PFSK-1 (cell line): ENCODE measurements at regions not wholly inside any gene's neighbourhood (a gene's known extent, or its start where the extent isn't known, plus 50 kb on each side); places are given as distances from the start of the nearest gene placed in this dataset.

Source experiments
- FOXP2 ChIP-seq: optimal IDR thresholded peaks from 2 replicates; pipeline ENCODE3; 2011; ENCODE audit warnings: borderline replicate concordance, control low read depth, inconsistent platforms; ENCODE audit not compliant: insufficient read depth; ENCODE audit errors: extremely low read length, extremely low read depth
- POLR2AphosphoS5 ChIP-seq: IDR thresholded peaks from 2 replicates; pipeline ENCODE4 v1.6.1; 2012; ENCODE audit warnings: low read depth, mild to moderate bottlenecking, control low read depth, low read length, moderate library complexity
- TAF1 ChIP-seq: IDR thresholded peaks from 2 replicates; pipeline ENCODE4 v1.6.1; 2012; ENCODE audit warnings: low read length, control low read depth, borderline replicate concordance; ENCODE audit not compliant: insufficient read depth

- TF ChIP-seq TAF1: no peak
- TF ChIP-seq POLR2AphosphoS5: no peak
- no peak for TF ChIP-seq FOXP2
Observed at GRCh38 chr2:215633360-215633759, 197.5 kb upstream of the FN1 start.
